GM23248 (cell line): ENCODE measurements at regions not wholly inside any gene's neighbourhood (a gene's known extent, or its start where the extent isn't known, plus 50 kb on each side); places are given as distances from the start of the nearest gene placed in this dataset.

Experiments
- EZH2 ChIP-seq: fragments of 200-600 bp; sonication (generic); IDR thresholded peaks from 2 replicates; pipeline ENCODE4 v1.6.1; 2018; ENCODE audit warnings: antibody characterized with exemption, mild to moderate bottlenecking; ENCODE audit not compliant: insufficient read depth, poor library complexity, severe bottlenecking
- EZH2phosphoT487 ChIP-seq: fragments of 200-600 bp; sonication (generic); IDR thresholded peaks from 2 replicates; pipeline ENCODE4 v1.6.1; 2018; ENCODE audit warnings: antibody characterized with exemption, moderate library complexity, mild to moderate bottlenecking, low read depth; ENCODE audit not compliant: insufficient read depth

DNA sequence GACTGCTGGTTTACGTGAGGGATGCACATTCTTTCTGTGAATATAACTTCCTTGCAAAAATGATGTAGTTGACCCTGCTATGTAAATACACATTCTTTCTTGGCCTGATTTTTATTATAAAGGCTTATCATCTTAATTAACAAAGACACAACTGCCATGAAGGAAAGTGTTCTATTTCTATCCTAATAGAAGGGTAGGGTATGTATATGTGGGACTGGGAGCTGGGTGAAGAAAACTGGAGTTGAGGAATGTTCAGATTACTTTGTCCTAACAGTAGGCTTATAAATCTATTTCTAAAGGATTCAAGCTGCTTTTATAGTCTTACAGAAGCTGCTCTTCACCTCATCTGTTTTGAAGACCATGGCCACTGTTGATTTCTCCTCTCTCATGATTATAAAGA, 76.5 kb upstream of the RGS17 start:
- no peak for TF ChIP-seq EZH2
- TF ChIP-seq EZH2phosphoT487: no peak
